ENCODE measurements at regions not wholly inside any gene's neighbourhood (a gene's known extent, or its start where the extent isn't known, plus 50 kb on each side); places are given as distances from the start of the nearest gene placed in this dataset.

GRCh38 chr4:162952232-162952631, 214.5 kb downstream of the NAF1 start:
- TF ChIP-seq CTCF (IDR thresholded peaks at IDR 0.05) = no peak
- no peak for TF ChIP-seq POLR2A (IDR thresholded peaks at IDR 0.05)

Data from vagina (tissue), 2 donors.